ENCODE measurements at regions not wholly inside any gene's neighbourhood (a gene's known extent, or its start where the extent isn't known, plus 50 kb on each side); places are given as distances from the start of the nearest gene placed in this dataset.

GRCh38 chr7:119438315-119438714 is 834.7 kb upstream of the KCND2 start:
- Histone ChIP-seq H3K27me3 (no peaks in the 10 kb centered on the region), H3K36me3 (no peaks in the 10 kb centered on the region), H3K4me3 (no peak overlapping the region), H3K9me3 (no peaks in the 10 kb centered on the region), H3K4me1 (no peaks in the 10 kb centered on the region), H3K27ac (no peak overlapping the region)
- ATAC-seq (no peak), DNase-seq (no peak)
- intact Hi-C loops (cut with DNase I), result no loop called here
- TF ChIP-seq, protein P1, sequence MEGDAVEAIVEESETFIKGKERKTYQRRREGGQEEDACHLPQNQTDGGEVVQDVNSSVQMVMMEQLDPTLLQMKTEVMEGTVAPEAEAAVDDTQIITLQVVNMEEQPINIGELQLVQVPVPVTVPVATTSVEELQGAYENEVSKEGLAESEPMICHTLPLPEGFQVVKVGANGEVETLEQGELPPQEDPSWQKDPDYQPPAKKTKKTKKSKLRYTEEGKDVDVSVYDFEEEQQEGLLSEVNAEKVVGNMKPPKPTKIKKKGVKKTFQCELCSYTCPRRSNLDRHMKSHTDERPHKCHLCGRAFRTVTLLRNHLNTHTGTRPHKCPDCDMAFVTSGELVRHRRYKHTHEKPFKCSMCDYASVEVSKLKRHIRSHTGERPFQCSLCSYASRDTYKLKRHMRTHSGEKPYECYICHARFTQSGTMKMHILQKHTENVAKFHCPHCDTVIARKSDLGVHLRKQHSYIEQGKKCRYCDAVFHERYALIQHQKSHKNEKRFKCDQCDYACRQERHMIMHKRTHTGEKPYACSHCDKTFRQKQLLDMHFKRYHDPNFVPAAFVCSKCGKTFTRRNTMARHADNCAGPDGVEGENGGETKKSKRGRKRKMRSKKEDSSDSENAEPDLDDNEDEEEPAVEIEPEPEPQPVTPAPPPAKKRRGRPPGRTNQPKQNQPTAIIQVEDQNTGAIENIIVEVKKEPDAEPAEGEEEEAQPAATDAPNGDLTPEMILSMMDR (IDR thresholded peaks at IDR 0.05), result no peak

DNA sequence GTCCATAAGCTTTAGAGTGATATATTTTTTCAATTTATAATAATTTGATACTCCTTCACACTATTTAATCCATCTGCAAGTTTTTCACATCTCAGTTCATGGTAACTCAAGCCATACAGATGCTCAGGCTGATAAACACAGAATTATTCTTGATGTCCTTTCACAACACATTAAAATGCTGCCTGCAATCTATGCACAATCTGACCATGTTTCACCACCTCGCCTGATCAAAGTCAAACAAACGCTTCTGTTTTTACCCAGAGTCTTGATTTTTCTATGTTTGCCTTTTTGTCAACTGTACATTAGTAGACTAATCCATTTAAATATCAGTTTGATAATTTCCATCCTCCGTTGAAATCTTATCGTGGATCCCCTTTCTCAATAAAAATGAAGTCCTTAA is 833.8 kb upstream of the KCND2 start:
- H3K4me3 ChIP-seq, result no peak overlapping the region
- intact Hi-C loops (cut with DNase I), result no loop called here
- ATAC-seq (no peak), DNase-seq (no peak)
- TF ChIP-seq, protein P1 (IDR thresholded peaks at IDR 0.05), result no peak
- no peaks in the 10 kb centered on the region for H3K27me3 ChIP-seq
- H3K36me3 ChIP-seq, result no peaks in the 10 kb centered on the region
- no peak overlapping the region for H3K27ac ChIP-seq
- no peaks in the 10 kb centered on the region for H3K4me1 ChIP-seq
- no peaks in the 10 kb centered on the region for H3K9me3 ChIP-seq

GRCh38 chr7:119452401-119452800 is 820.6 kb upstream of the KCND2 start:
- DNase-seq (no peak), ATAC-seq (no peak)
- H3K4me3 ChIP-seq, result no peak overlapping the region
- no peaks in the 10 kb centered on the region for H3K36me3 ChIP-seq
- no peaks in the 10 kb centered on the region for H3K4me1 ChIP-seq
- TF ChIP-seq, protein P1 (IDR thresholded peaks at IDR 0.05), result no peak
- no peaks in the 10 kb centered on the region for H3K9me3 ChIP-seq
- H3K27ac ChIP-seq, result no peak overlapping the region
- intact Hi-C loops (cut with DNase I), result no loop called here
- no peaks in the 10 kb centered on the region for H3K27me3 ChIP-seq

DNA sequence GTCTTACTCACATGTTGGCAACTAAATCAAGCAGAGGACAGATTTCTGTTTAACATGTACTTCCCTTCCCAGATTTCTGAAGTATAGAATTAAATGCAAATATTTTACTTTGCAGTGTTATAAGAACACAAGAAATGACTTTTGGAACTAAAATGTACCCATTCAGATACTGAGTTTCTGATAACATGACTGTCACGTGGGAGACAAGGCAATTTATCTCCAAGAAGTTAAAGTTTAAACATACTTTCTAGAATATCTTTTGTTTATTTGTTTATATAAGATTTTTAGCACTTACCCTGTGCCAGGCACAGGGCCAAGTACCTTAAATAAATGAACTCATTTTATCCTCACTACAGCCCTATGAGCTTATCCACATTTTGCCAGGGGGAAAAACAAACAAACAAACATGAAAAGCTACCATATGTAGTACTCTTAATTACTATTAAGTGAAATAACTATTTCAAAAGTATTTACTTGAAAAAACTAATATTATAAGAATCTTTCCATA is 807.1 kb upstream of the KCND2 start:
- ATAC-seq, result no peak
- H3K27ac ChIP-seq, result no peak overlapping the region
- intact Hi-C loops (cut with DNase I), result no loop called here
- H3K27me3 ChIP-seq, result no peaks in the 10 kb centered on the region
- DNase-seq, result no peak
- TF ChIP-seq, protein P1 (IDR thresholded peaks at IDR 0.05), result no peak
- no peaks in the 10 kb centered on the region for H3K9me3 ChIP-seq
- no peak overlapping the region for H3K4me3 ChIP-seq
- H3K36me3 ChIP-seq, result no peaks in the 10 kb centered on the region
- no peaks in the 10 kb centered on the region for H3K4me1 ChIP-seq

DNA sequence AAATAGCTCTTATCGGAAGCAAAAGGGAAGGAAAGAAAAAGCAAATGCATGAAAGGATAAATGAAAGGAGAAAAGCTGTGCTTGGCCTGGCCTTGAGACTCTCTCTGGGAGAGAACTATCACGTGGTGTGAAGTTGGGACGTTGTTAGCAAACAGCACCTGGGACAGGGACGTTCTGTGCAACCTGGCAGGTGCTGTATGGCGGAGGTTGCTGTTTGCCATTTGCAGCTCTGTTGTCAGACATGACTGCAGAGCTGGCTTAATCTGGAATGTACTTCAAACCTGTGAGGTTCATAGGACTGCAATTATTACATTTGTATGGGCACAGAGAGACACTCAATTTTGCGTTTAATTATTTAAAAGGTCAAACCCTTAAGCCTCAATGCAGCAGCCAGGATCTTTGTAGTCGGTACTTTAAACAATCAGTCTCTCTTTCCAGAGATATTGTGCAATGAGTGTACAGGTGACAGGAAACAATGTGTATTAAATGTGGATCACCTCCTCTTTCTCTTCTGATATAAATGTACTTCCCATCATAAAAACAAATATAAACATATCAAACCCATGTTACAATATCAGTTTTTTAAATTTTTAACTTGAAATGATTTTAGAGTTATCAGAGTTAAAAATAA is 800.5 kb upstream of the KCND2 start:
- DNase-seq, result peak in 2 of 4 donors; percentile 13 to 35
- Histone ChIP-seq H3K36me3 (no peaks in the 10 kb centered on the region), H3K4me3 (no peak overlapping the region), H3K9me3 (no peaks in the 10 kb centered on the region), H3K4me1 (no peaks in the 10 kb centered on the region), H3K27me3 (no peaks in the 10 kb centered on the region), H3K27ac (no peak overlapping the region)
- ATAC-seq, result peak; percentile 86
- TF ChIP-seq, protein P1 (IDR thresholded peaks at IDR 0.05), result no peak
- intact Hi-C loops (cut with DNase I), result no loop called here
